Transverse colon (tissue), 4 donors: ENCODE measurements at regions not wholly inside any gene's neighbourhood (a gene's known extent, or its start where the extent isn't known, plus 50 kb on each side); places are given as distances from the start of the nearest gene placed in this dataset.
A peak's percentile ranks its signal among the peaks of the same experiment; 100 is the strongest.

ENCODE experiments used
- DNase-seq: peaks from one replicate; pipeline ENCODE4 v3.0.0-alpha.2; 2019
- H3K27ac ChIP-seq, 4 donors: fragments of 200-600 bp; sonication (generic); 2 replicates each; pipeline ENCODE4 v1.5.1; 2016 to 2018; ENCODE audit warnings: inconsistent platforms in 4 of 4
- H3K27me3 ChIP-seq: fragments of 200-600 bp; sonication (generic); 2 replicates; pipeline ENCODE4 v1.5.1; 2017; ENCODE audit warnings: inconsistent platforms
- H3K36me3 ChIP-seq, 4 donors: fragments of 200-600 bp; sonication (generic); 2 replicates each; pipeline ENCODE4 v1.5.1; 2017 to 2019; ENCODE audit warnings: inconsistent platforms in 4 of 4
- H3K4me1 ChIP-seq, 4 donors: fragments of 200-600 bp; sonication (generic); 2 replicates each; pipeline ENCODE4 v1.5.1; 2017 to 2020; ENCODE audit warnings: inconsistent platforms in 4 of 4
- H3K4me3 ChIP-seq, 4 donors: fragments of 200-600 bp; sonication (generic); 1 replicate in 1 of 4; 2 replicates in 3 of 4; pipeline versions ENCODE4 v1.5.1 to v1.6.1; 2017 to 2019; ENCODE audit warnings: inconsistent platforms in 4 of 4
- H3K9me3 ChIP-seq, 2 donors: fragments of 200-600 bp; sonication (generic); 2 replicates each; pipeline ENCODE4 v1.5.1; 2017 to 2019; ENCODE audit warnings: inconsistent platforms in 2 of 2
- EP300 ChIP-seq: sonication (generic); formaldehyde crosslinking; IDR thresholded peaks from one replicate; pipeline ENCODE4 v1.6.1; 2017; ENCODE audit warnings: antibody characterized with exemption, low read depth
- POLR2A ChIP-seq: fragments of 450-650 bp; IDR thresholded peaks from one replicate; pipeline ENCODE4 v1.6.1; 2016; ENCODE audit warnings: antibody characterized with exemption, mild to moderate bottlenecking, moderate library complexity
- POLR2AphosphoS5 ChIP-seq, 3 donors: sonication (generic); formaldehyde crosslinking; IDR thresholded peaks; one replicate each; pipeline ENCODE4 v1.6.1; 2016; ENCODE audit warnings: antibody characterized with exemption in 3 of 3
- WGBS, 2 donors: methylation state at CpG; one replicate each; pipeline ENCODE4 v1.1.5; 2018; ENCODE audit warnings: low coverage in 1 of 2; 5-methylcytosine and 5-hydroxymethylcytosine counted together
- in situ Hi-C, 4 donors: fragments of 200-750 bp; cut with MboI; loops; one replicate each; pipeline versions ENCODE4 v1.15.0 to v1.15.1; 2017; ENCODE audit warnings: low sequenced_read_pairs in 3 of 4, low pct_ligation_motif_present in 1 of 4, low pct_unique_long_range_greater_than_20kb in 1 of 4
- intact Hi-C: fragments of 100-400 bp; cut with DNase I; formaldehyde crosslinking; loops from one replicate; pipeline ENCODE4 v1.15.1; 2023; ENCODE audit warnings: low total_unique reads
- TF ChIP-seq, protein P1 (sequence below), 5 experiments: fragments of 200-600 bp in 3 of 5; fragments of 450-650 bp in 2 of 5; sonication (generic) in 3 of 5; IDR thresholded peaks; 1 replicate in 2 of 5; 2 replicates in 3 of 5; pipeline ENCODE4 v1.5.1; 2016 to 2017; ENCODE audit warnings: antibody characterized with exemption in 5 of 5, inconsistent platforms in 3 of 5, mild to moderate bottlenecking in 2 of 5, moderate library complexity in 1 of 5

DNA sequence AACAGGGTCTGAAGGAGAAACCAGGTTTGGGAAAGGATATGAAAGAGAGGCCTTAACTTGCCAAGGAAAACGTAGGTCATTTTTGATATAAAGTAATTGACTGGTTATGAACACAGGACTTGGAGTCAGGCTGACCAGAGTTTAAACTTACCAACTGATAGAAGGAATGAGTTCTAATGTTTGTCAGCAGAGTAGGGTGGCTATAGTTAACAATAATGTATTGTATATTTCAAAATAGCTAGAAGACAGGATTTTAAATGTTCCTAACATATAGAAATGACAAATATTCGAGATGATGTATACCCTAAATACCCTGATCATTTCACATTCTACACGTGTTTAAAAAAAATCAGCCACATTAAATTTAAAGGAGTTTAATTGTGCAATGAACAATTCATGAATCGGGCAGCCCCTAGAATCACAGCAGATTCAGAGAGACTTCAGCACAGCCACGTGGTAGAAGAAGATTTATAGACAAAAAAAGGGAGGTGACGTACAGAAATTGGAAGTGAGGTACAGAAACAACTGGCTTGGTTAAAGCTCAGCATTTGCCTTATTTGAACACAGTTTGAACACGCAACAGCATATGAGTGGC lies 52.5 kb upstream of the PLEKHG7 start:
- DNase-seq = no peak
- in situ Hi-C loops = no loop called here
- WGBS, 2 donors = 60 to 63% methylated on average over 5 to 7 of the region's 7 CpGs

DNA sequence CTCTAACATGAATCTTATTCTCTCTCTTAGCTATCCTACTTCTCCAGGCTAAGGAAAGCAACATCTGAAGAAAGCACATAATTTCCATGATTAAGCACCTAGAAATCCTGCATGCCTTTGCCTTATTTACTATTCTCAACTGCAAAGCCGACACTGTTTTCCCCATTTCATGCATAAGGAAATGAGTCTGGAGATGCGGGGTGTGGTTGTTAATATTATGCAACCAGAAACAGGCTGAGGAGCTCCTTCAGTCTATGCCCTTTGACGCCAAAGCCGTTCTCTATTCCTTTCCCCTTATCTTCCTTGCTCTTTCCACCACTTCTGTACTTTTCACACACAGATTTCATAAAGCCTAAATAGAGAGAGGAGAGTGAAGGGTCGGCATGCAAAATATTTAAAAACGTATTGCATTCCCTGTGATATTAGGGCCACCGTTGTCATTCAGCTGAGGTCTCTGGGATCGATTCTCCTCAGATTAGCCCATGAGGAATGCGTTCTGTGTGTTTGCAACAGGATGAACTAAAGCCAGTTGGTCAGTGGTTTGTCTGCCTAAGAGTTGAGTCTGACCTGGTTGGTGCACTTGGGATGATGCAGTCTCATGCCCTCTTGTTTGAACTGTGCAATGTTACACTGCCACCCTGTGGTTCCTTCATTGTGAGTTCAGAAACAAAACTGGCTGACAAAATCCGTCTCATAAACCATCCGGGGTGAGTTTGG lies 53.1 kb upstream of the PLEKHG7 start:
- DNase-seq = peak; percentile 55
- 40 to 56% methylated on average over 5 to 11 of the region's 11 CpGs for WGBS, 2 donors
- Histone ChIP-seq H3K27me3 (no peaks in the 10 kb centered on the region), H3K9me3 (no peaks in the 10 kb centered on the region), H3K4me1 (peaks cover 0 to 7% (median 0%) of the 10 kb centered on the region in 4 donors), H3K36me3 (no peaks in the 10 kb centered on the region), H3K4me3 (no peak overlapping the region), H3K27ac (no peak overlapping the region)
- in situ Hi-C loops (loop anchor here (10.0 to 25.0 kb wide), 4 partner anchors 1265 to 1687 kb away; partner anchors contain the start of gene CCER1 (in 1 of the 4)), intact Hi-C loops (loop anchor here (10.0 kb wide), 1 partner anchor 1285 kb away; no protein-coding TSS in a partner anchor)
- TF ChIP-seq EP300 (no peak), POLR2A (no peak), POLR2AphosphoS5 (IDR thresholded peaks at IDR 0.05) (no peak)
- TF ChIP-seq, protein P1, sequence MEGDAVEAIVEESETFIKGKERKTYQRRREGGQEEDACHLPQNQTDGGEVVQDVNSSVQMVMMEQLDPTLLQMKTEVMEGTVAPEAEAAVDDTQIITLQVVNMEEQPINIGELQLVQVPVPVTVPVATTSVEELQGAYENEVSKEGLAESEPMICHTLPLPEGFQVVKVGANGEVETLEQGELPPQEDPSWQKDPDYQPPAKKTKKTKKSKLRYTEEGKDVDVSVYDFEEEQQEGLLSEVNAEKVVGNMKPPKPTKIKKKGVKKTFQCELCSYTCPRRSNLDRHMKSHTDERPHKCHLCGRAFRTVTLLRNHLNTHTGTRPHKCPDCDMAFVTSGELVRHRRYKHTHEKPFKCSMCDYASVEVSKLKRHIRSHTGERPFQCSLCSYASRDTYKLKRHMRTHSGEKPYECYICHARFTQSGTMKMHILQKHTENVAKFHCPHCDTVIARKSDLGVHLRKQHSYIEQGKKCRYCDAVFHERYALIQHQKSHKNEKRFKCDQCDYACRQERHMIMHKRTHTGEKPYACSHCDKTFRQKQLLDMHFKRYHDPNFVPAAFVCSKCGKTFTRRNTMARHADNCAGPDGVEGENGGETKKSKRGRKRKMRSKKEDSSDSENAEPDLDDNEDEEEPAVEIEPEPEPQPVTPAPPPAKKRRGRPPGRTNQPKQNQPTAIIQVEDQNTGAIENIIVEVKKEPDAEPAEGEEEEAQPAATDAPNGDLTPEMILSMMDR (IDR thresholded peaks at IDR 0.05) = peak; percentile 63 to 80 (median 65)

More for the DNA sequence above, 52.5 kb upstream of the PLEKHG7 start:
- H3K4me1 ChIP-seq = peaks cover 0 to 7% (median 0%) of the 10 kb centered on the region in 4 donors
- intact Hi-C loops = loop anchor here (10.0 kb wide), 1 partner anchor 1286 kb away; no protein-coding TSS in a partner anchor
- H3K36me3 ChIP-seq = no peaks in the 10 kb centered on the region
- TF ChIP-seq, protein P1 (IDR thresholded peaks at IDR 0.05) = no peak
- TF ChIP-seq EP300 = no peak
- TF ChIP-seq POLR2AphosphoS5 (IDR thresholded peaks at IDR 0.05) = no peak
- no peak for TF ChIP-seq POLR2A
- no peak overlapping the region for H3K4me3 ChIP-seq
- H3K9me3 ChIP-seq = no peaks in the 10 kb centered on the region
- no peaks in the 10 kb centered on the region for H3K27me3 ChIP-seq
- H3K27ac ChIP-seq = no peak overlapping the region

DNA sequence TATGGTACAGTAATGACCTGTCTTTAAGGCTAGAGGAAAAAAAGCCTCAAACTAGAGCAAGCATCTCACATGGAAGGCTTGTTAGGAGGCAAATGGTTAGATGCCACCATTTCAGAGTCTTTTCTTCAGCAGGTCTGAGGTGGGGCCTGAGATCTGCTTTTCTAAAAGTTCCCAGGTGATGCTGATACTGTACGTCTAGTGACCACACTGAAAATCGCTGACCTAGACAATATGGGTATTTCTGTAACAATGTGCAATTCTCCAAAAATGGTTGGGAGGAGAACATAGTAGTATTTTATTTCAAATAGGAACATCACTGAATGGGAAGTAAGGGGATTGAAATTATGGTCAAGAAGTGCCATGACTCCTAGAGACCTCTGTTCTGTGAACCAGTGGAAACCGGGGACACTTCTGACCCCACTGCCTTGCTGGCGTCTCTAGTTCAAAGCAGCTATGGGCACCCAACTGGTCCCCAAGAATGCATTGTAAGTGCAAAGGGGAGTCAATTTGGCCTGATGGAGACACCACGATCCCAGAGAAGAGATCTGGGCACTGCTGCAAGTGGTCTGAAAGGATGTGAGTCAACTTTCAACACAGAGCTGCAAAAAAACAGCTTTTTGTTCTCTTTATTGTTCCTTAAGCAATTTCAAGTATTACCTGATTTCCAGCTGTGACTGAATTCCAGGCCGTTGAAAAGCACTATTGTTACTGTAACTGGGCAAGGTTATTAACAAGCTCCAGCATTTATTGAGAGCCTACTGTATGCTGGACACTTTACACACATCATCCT lies 54.4 kb upstream of the PLEKHG7 start:
- WGBS, 2 donors = 52 to 81% methylated on average over 2 to 6 of the region's 6 CpGs
- no peak overlapping the region for H3K4me3 ChIP-seq
- intact Hi-C loops = no loop called here
- in situ Hi-C loops = loop anchor here (10.0 to 25.0 kb wide), 4 partner anchors 1264 to 1686 kb away; partner anchors contain the start of gene CCER1 (in 1 of the 4)
- H3K27ac ChIP-seq = no peak overlapping the region
- no peak for DNase-seq
- no peaks in the 10 kb centered on the region for H3K27me3 ChIP-seq
- TF ChIP-seq EP300 (no peak), POLR2A (no peak), POLR2AphosphoS5 (IDR thresholded peaks at IDR 0.05) (no peak)
- TF ChIP-seq, protein P1 (IDR thresholded peaks at IDR 0.05) = no peak
- peaks cover 0 to 7% (median 0%) of the 10 kb centered on the region in 4 donors for H3K4me1 ChIP-seq
- no peaks in the 10 kb centered on the region for H3K9me3 ChIP-seq
- H3K36me3 ChIP-seq = no peaks in the 10 kb centered on the region

DNA sequence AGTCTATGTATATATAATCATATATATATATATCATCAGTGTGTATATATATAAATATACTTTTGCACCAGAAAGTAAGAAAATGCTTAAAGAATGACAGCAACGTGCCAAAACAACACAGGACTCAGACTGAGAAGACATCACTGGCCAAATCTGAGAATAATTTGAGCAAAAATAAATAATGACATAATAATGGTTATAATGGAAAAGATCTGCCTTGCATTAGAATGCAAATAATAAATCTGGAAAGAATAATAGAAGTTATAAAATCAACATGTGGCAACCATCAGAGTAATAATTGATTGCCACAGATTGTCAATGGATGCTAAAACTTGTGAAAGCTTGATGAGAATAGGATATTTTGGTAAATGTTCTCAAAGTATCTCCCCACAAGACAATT lies 61.5 kb upstream of the PLEKHG7 start:
- TF ChIP-seq EP300 (no peak), POLR2A (no peak), POLR2AphosphoS5 (IDR thresholded peaks at IDR 0.05) (no peak)
- TF ChIP-seq, protein P1 (IDR thresholded peaks at IDR 0.05) = no peak
- H3K36me3 ChIP-seq = no peaks in the 10 kb centered on the region
- intact Hi-C loops = no loop called here
- H3K9me3 ChIP-seq = no peaks in the 10 kb centered on the region
- H3K4me3 ChIP-seq = no peak overlapping the region
- in situ Hi-C loops = loop anchor here (10.0 to 25.0 kb wide), 4 partner anchors 1256 to 1679 kb away; partner anchors contain the start of gene CCER1 (in 1 of the 4)
- H3K4me1 ChIP-seq = no peaks in the 10 kb centered on the region
- 0 to 29% methylated on average over 1 of the region's 1 CpG for WGBS, 2 donors
- no peak overlapping the region for H3K27ac ChIP-seq
- no peak for DNase-seq
- H3K27me3 ChIP-seq = no peaks in the 10 kb centered on the region
